HG03571 (cell line): ENCODE measurements at regions not wholly inside any gene's neighbourhood (a gene's known extent, or its start where the extent isn't known, plus 50 kb on each side); places are given as distances from the start of the nearest gene placed in this dataset.
"Not testable (repeated sequence)": the region's sequence is repeated elsewhere in the genome, so short reads cannot be mapped to it uniquely, and the experiment has no call there.

Experiments used
- ATAC-seq: cut with Tn5 transposase; IDR thresholded peaks from one replicate; pipeline ENCODE4 v1.9.1; 2021; ENCODE audit not compliant: unreplicated experiment

GRCh38 chr1:232322162-232322734, 307.7 kb downstream of the SIPA1L2 start:
- no peak for ATAC-seq

- ATAC-seq, result no peak
These were observed 310.3 kb downstream of the SIPA1L2 start for GRCh38 chr1:232319518-232320210.

- ATAC-seq, result no peak
These were observed 310.9 kb downstream of the SIPA1L2 start for GRCh38 chr1:232319072-232319471.

- ATAC-seq, result no peak
These were observed 311.8 kb downstream of the SIPA1L2 start for GRCh38 chr1:232318143-232318542.

- no peak for ATAC-seq
These were observed 312.6 kb downstream of the SIPA1L2 start for GRCh38 chr1:232317350-232317749.

GRCh38 chr1:232316864-232317263, 313.1 kb downstream of the SIPA1L2 start:
- ATAC-seq, result no peak

GRCh38 chr1:232313876-232314275, 316.1 kb downstream of the SIPA1L2 start:
- ATAC-seq, result not testable (repeated sequence)

GRCh38 chr1:232310541-232310940, 319.4 kb downstream of the SIPA1L2 start:
- ATAC-seq, result no peak

GRCh38 chr1:232308616-232309015, 321.3 kb downstream of the SIPA1L2 start:
- ATAC-seq, result no peak

- no peak for ATAC-seq
These were observed 322.5 kb downstream of the SIPA1L2 start for GRCh38 chr1:232307296-232308017.

GRCh38 chr1:232306269-232306961, 323.5 kb downstream of the SIPA1L2 start:
- no peak for ATAC-seq

- ATAC-seq, result no peak
These were observed 324.9 kb downstream of the SIPA1L2 start for GRCh38 chr1:232305050-232305449.

- no peak for ATAC-seq
These were observed 326.7 kb downstream of the SIPA1L2 start for GRCh38 chr1:232303222-232303620.

GRCh38 chr1:232302376-232303221, 327.3 kb downstream of the SIPA1L2 start:
- ATAC-seq, result no peak

- ATAC-seq, result no peak
These were observed 328.7 kb downstream of the SIPA1L2 start for GRCh38 chr1:232301246-232301645.

GRCh38 chr1:232300466-232300865, 329.5 kb downstream of the SIPA1L2 start:
- no peak for ATAC-seq

- ATAC-seq, result no peak
These were observed 333.5 kb downstream of the SIPA1L2 start for GRCh38 chr1:232296461-232296860.

GRCh38 chr1:232293361-232293760, 336.6 kb downstream of the SIPA1L2 start:
- no peak for ATAC-seq

GRCh38 chr1:232292818-232293217, 337.1 kb downstream of the SIPA1L2 start:
- ATAC-seq, result no peak

- no peak for ATAC-seq
These were observed 337.7 kb downstream of the SIPA1L2 start for GRCh38 chr1:232292239-232292638.

GRCh38 chr1:232291681-232292080, 338.3 kb downstream of the SIPA1L2 start:
- ATAC-seq, result no peak
